ENCODE measurements at regions not wholly inside any gene's neighbourhood (a gene's known extent, or its start where the extent isn't known, plus 50 kb on each side); places are given as distances from the start of the nearest gene placed in this dataset.

GRCh38 chr16:9176547-9177418 lies 85.3 kb downstream of the HAPSTR1 start:
- ATAC-seq = no peak
- no peaks in the 10 kb centered on the region for H3K9me3 ChIP-seq
- no peak overlapping the region for H3K27ac ChIP-seq
- intact Hi-C loops (cut with DNase I) = no loop called here
- no peaks in the 10 kb centered on the region for H3K36me3 ChIP-seq
- TF ChIP-seq CTCF (IDR thresholded peaks at IDR 0.05) = no peak
- no peaks in the 10 kb centered on the region for H3K4me1 ChIP-seq
- H3K4me3 ChIP-seq = no peak overlapping the region
- H3K27me3 ChIP-seq = no peaks in the 10 kb centered on the region
- no peak for DNase-seq

GRCh38 chr16:9177861-9178260 lies 86.4 kb downstream of the HAPSTR1 start:
- TF ChIP-seq CTCF (IDR thresholded peaks at IDR 0.05) = no peak
- DNase-seq = no peak
- Histone ChIP-seq H3K4me1 (no peaks in the 10 kb centered on the region), H3K27me3 (no peaks in the 10 kb centered on the region), H3K27ac (no peak overlapping the region), H3K9me3 (no peaks in the 10 kb centered on the region), H3K36me3 (no peaks in the 10 kb centered on the region), H3K4me3 (no peak overlapping the region)
- no peak for ATAC-seq
- intact Hi-C loops (cut with DNase I) = no loop called here

GRCh38 chr16:9183682-9184353 lies 92.4 kb downstream of the HAPSTR1 start:
- DNase-seq (no peak), ATAC-seq (no peak)
- Histone ChIP-seq H3K27me3 (no peaks in the 10 kb centered on the region), H3K36me3 (no peaks in the 10 kb centered on the region), H3K27ac (no peak overlapping the region), H3K4me1 (no peaks in the 10 kb centered on the region), H3K4me3 (no peak overlapping the region), H3K9me3 (no peaks in the 10 kb centered on the region)
- no peak for TF ChIP-seq CTCF (IDR thresholded peaks at IDR 0.05)
- intact Hi-C loops (cut with DNase I) = no loop called here

- Histone ChIP-seq H3K27me3 (no peaks in the 10 kb centered on the region), H3K4me3 (no peak overlapping the region), H3K9me3 (no peaks in the 10 kb centered on the region), H3K4me1 (no peaks in the 10 kb centered on the region), H3K27ac (no peak overlapping the region), H3K36me3 (no peaks in the 10 kb centered on the region)
- no peak for DNase-seq
- intact Hi-C loops (cut with DNase I) = no loop called here
- no peak for TF ChIP-seq CTCF (IDR thresholded peaks at IDR 0.05)
- ATAC-seq = no peak
Observed at GRCh38 chr16:9184354-9184690, 92.9 kb downstream of the HAPSTR1 start.

- Histone ChIP-seq H3K27ac (no peak overlapping the region), H3K4me1 (no peaks in the 10 kb centered on the region), H3K4me3 (no peak overlapping the region), H3K9me3 (no peaks in the 10 kb centered on the region), H3K36me3 (no peaks in the 10 kb centered on the region), H3K27me3 (no peaks in the 10 kb centered on the region)
- ATAC-seq = no peak
- DNase-seq = no peak
- TF ChIP-seq CTCF (IDR thresholded peaks at IDR 0.05) = no peak
- intact Hi-C loops (cut with DNase I) = no loop called here
Observed at GRCh38 chr16:9185381-9185780, 93.9 kb downstream of the HAPSTR1 start.
